PC-9 (cell line): ENCODE measurements at regions not wholly inside any gene's neighbourhood (a gene's known extent, or its start where the extent isn't known, plus 50 kb on each side); places are given as distances from the start of the nearest gene placed in this dataset.
"Not testable (repeated sequence)": the region's sequence is repeated elsewhere in the genome, so short reads cannot be mapped to it uniquely, and the experiment has no call there.

Experiments
- BruUV-seq: library from RNA; stranded (reverse); fragments of 400-500 nt; replicated peaks from 2 replicates; lab custom pipeline; 2021; lab: Mats Ljungman, UMichigan
- CTCF ChIA-PET: fragments of 300-600 bp; sonication (Branson Sonifier 250); formaldehyde crosslinking; loops from one replicate; lab custom pipeline; 2022; ENCODE audit warnings: antibody characterized with exemption; lab: Charles Lee
- POLR2A ChIA-PET: fragments of 300-600 bp; sonication (Branson Sonifier 250); formaldehyde crosslinking; loops from one replicate; lab custom pipeline; 2022; ENCODE audit warnings: antibody characterized with exemption; ENCODE audit not compliant: unreplicated experiment; lab: Charles Lee
- DNase-seq, 2 experiments: peaks; one replicate each; pipeline versions ENCODE4 v3.0.0 to v3.0.0-alpha.2; 2015 to 2022; ENCODE audit warnings: mixed read lengths in 1 of 2
- H2AFZ ChIP-seq: fragments of 200-600 bp; sonication (generic); 2 replicates; pipeline ENCODE4 v1.8.1; 2017; ENCODE audit warnings: antibody characterized with exemption
- H3F3A ChIP-seq: fragments of 200-600 bp; sonication (generic); 2 replicates; pipeline ENCODE4 v1.8.1; 2017; ENCODE audit warnings: antibody characterized with exemption, mild to moderate bottlenecking, low read depth; ENCODE audit not compliant: insufficient read depth
- H3K27ac ChIP-seq: fragments of 200-600 bp; sonication (generic); 2 replicates; pipeline ENCODE4 v1.6.1; 2016; ENCODE audit warnings: mixed run types
- H3K27me3 ChIP-seq: fragments of 200-600 bp; sonication (generic); 2 replicates; pipeline ENCODE4 v1.6.1; 2016; ENCODE audit warnings: low read depth, mixed run types; ENCODE audit not compliant: insufficient read depth
- H3K36me3 ChIP-seq: fragments of 200-600 bp; sonication (generic); 2 replicates; pipeline ENCODE4 v1.6.1; 2016; ENCODE audit warnings: low read depth, mixed run types
- H3K4me1 ChIP-seq: fragments of 200-600 bp; sonication (generic); replicated peaks from 2 replicates; pipeline ENCODE4 v1.6.1; 2016; ENCODE audit warnings: mixed run types; ENCODE audit not compliant: insufficient read depth
- H3K4me2 ChIP-seq: fragments of 200-600 bp; sonication (generic); 2 replicates; pipeline ENCODE4 v1.6.1; 2017; ENCODE audit warnings: mixed run types
- H3K4me3 ChIP-seq: fragments of 200-600 bp; sonication (generic); 2 replicates; pipeline ENCODE4 v1.6.1; 2016; ENCODE audit warnings: mixed run types
- H3K79me2 ChIP-seq: fragments of 200-600 bp; sonication (generic); 2 replicates; pipeline ENCODE4 v1.6.1; 2017; ENCODE audit warnings: low read depth, mixed run types
- H3K9me2 ChIP-seq: fragments of 200-600 bp; sonication (generic); 2 replicates; pipeline ENCODE4 v1.8.1; 2017; ENCODE audit warnings: mild to moderate bottlenecking; ENCODE audit not compliant: insufficient read depth
- H3K9me3 ChIP-seq: fragments of 200-600 bp; sonication (generic); 2 replicates; pipeline ENCODE4 v1.8.1; 2016; ENCODE audit warnings: low read depth; ENCODE audit not compliant: insufficient read depth
- H4K20me1 ChIP-seq: fragments of 200-600 bp; sonication (generic); 2 replicates; pipeline ENCODE4 v1.8.1; 2017; ENCODE audit not compliant: insufficient read depth
- EZH2 ChIP-seq: fragments of 200-600 bp; sonication (generic); IDR thresholded peaks from 2 replicates; pipeline ENCODE4 v1.8.0; 2017; ENCODE audit warnings: antibody characterized with exemption, low read depth
- intact Hi-C: fragments of 100-400 bp; cut with micrococcal nuclease; formaldehyde crosslinking; loops from one replicate; pipeline ENCODE4 v1.10.0; 2022; ENCODE audit not compliant: unreplicated experiment
- TF ChIP-seq, protein P1 (sequence below): fragments of 200-600 bp; sonication (generic); conservative IDR thresholded peaks from 2 replicates; pipeline ENCODE4 v1.6.1; 2017; ENCODE audit warnings: mixed run types, antibody characterized with exemption, mild to moderate bottlenecking, moderate library complexity

DNA sequence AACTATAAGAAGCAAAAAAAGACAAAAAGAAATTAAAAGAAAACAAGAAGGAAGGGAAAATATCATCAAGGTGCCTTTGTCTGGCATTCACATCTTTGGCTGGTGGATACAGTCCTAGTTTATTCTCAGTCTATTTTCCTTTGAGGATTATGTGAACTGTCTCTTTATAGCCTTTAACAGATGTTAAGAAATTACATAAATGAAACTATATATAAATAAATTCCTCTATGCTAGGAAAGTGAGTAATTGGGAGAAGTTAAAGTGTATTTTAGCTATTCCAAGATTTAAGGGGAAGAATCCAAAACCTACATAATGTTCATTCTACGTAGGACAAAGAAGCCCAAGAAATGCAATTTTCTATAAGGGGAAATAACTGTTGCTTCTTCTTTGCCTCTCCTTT is 316.3 kb downstream of the ADAMTS20 start:
- Histone ChIP-seq H3F3A (no peaks in the 10 kb centered on the region), H3K4me2 (no peak overlapping the region), H2AFZ (no peak overlapping the region), H4K20me1 (no peaks in the 10 kb centered on the region), H3K9me2 (no peaks in the 10 kb centered on the region), H3K36me3 (no peaks in the 10 kb centered on the region), H3K79me2 (no peaks in the 10 kb centered on the region), H3K4me3 (no peak overlapping the region), H3K4me1 (no peaks in the 10 kb centered on the region), H3K27ac (no peak overlapping the region), H3K27me3 (no peaks in the 10 kb centered on the region), H3K9me3 (no peaks in the 10 kb centered on the region)
- no peak for TF ChIP-seq EZH2
- TF ChIP-seq, protein P1, sequence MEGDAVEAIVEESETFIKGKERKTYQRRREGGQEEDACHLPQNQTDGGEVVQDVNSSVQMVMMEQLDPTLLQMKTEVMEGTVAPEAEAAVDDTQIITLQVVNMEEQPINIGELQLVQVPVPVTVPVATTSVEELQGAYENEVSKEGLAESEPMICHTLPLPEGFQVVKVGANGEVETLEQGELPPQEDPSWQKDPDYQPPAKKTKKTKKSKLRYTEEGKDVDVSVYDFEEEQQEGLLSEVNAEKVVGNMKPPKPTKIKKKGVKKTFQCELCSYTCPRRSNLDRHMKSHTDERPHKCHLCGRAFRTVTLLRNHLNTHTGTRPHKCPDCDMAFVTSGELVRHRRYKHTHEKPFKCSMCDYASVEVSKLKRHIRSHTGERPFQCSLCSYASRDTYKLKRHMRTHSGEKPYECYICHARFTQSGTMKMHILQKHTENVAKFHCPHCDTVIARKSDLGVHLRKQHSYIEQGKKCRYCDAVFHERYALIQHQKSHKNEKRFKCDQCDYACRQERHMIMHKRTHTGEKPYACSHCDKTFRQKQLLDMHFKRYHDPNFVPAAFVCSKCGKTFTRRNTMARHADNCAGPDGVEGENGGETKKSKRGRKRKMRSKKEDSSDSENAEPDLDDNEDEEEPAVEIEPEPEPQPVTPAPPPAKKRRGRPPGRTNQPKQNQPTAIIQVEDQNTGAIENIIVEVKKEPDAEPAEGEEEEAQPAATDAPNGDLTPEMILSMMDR = no peak
- CTCF ChIA-PET = no interaction called here
- POLR2A ChIA-PET = no interaction called here
- BruUV-seq = no TSS peak
- no peak for DNase-seq
- intact Hi-C loops = no loop called here

DNA sequence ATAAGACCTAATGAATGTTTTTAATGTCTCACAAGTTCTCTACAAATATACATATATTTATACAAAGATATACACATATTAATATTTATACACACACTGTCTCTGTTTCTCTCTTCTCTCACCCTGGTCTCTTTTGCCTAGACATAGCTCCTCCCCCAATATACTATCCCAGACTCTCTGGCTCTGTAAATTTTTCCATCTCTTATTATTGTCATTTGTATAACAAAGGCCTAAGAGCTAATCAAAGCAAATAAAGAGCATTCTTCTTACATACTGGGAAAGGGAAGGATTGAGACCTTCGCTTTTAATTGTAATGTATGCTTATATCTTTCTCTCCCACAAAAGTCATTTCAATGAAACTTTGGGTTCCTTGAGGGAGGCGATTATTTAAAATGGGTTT is 318.1 kb downstream of the ADAMTS20 start:
- CTCF ChIA-PET = no interaction called here

DNA sequence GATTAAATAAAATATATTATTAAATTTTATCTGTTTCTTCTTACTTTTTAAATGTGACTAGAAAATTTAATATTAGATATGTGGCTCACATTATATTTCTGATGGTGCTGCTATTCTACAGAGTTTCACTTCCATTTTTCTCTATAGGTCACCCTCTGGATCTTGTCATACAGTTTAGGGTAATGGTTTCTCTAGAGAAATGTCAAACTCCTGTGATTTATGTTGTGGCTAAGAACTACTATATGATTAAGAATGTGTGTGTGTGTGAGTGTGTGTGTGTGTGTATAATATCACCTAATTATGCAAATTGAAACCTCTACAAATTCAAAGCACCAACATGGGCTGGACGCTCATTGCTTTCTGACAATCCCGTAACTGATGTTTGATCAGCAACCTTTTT is 325.9 kb downstream of the ADAMTS20 start:
- H3F3A ChIP-seq = no peaks in the 10 kb centered on the region
- no peak overlapping the region for H3K4me3 ChIP-seq
- H3K36me3 ChIP-seq = no peaks in the 10 kb centered on the region
- no peaks in the 10 kb centered on the region for H3K9me2 ChIP-seq
- H3K27me3 ChIP-seq = no peaks in the 10 kb centered on the region
- no peaks in the 10 kb centered on the region for H3K9me3 ChIP-seq
- no peaks in the 10 kb centered on the region for H3K79me2 ChIP-seq
- ChIA-PET CTCF (no interaction called here), POLR2A (no interaction called here)
- H3K4me1 ChIP-seq = no peaks in the 10 kb centered on the region
- no peaks in the 10 kb centered on the region for H4K20me1 ChIP-seq
- TF ChIP-seq EZH2 = no peak
- H3K4me2 ChIP-seq = no peak overlapping the region
- no peak overlapping the region for H2AFZ ChIP-seq
- DNase-seq = no peak
- intact Hi-C loops = no loop called here
- no TSS peak for BruUV-seq
- no peak overlapping the region for H3K27ac ChIP-seq

More for the DNA sequence above, 318.1 kb downstream of the ADAMTS20 start:
- no peaks in the 10 kb centered on the region for H3F3A ChIP-seq
- TF ChIP-seq, protein P1 = no peak
- TF ChIP-seq EZH2 = no peak
- no peak overlapping the region for H2AFZ ChIP-seq
- no TSS peak for BruUV-seq
- no peaks in the 10 kb centered on the region for H3K4me1 ChIP-seq
- no peaks in the 10 kb centered on the region for H3K9me2 ChIP-seq
- no peaks in the 10 kb centered on the region for H3K9me3 ChIP-seq
- H3K79me2 ChIP-seq = no peaks in the 10 kb centered on the region
- H3K27me3 ChIP-seq = no peaks in the 10 kb centered on the region
- H3K27ac ChIP-seq = no peak overlapping the region
- intact Hi-C loops = no loop called here
- H3K4me2 ChIP-seq = no peak overlapping the region
- POLR2A ChIA-PET = no interaction called here
- DNase-seq = no peak
- H3K4me3 ChIP-seq = no peak overlapping the region
- H4K20me1 ChIP-seq = no peaks in the 10 kb centered on the region
- no peaks in the 10 kb centered on the region for H3K36me3 ChIP-seq

DNA sequence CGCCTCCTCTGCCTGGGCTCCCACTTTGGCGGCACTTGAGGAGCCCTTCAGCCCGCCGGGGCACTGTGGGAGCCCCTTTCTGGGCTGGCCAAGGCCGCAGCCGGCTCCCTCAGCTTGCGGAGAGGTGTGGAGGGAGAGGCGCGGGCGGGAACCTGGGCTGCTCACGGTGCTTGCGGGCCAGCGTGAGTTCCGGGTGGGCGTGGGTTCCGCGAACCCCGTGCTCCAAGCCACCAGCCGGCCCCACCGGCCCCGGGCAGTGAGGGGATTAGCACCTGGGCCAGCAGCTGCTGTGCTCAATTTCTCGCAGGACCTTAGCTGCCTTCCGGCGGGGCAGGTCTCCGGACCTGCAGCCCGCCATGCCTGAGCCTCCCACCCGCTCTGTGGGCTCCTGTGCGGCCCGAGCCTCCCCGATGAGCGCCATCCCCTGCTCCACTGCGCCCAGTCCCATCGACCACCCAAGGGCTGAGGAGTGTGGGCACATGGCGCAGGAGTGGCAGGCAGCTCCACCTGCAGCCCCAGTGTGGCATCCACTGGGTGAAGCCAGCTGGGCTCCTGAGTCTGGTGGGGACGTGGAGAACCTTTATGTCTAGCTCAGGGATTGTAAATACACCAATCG is 327.7 kb downstream of the ADAMTS20 start:
- CTCF ChIA-PET, H3F3A ChIP-seq, H4K20me1 ChIP-seq, H3K9me2 ChIP-seq, H3K4me2 ChIP-seq, DNase-seq, H3K79me2 ChIP-seq, H3K4me1 ChIP-seq, H3K36me3 ChIP-seq, BruUV-seq, H3K27me3 ChIP-seq, POLR2A ChIA-PET, H3K27ac ChIP-seq, H3K4me3 ChIP-seq, H2AFZ ChIP-seq, H3K9me3 ChIP-seq, intact Hi-C loops: not testable (repeated sequence)
